Lower lobe of right lung (tissue), 2 donors: ENCODE measurements at regions not wholly inside any gene's neighbourhood (a gene's known extent, or its start where the extent isn't known, plus 50 kb on each side); places are given as distances from the start of the nearest gene placed in this dataset.

Experiments used
- ATAC-seq, 2 donors: fragments of 200-7000 bp; cut with Tn5 transposase; one replicate each; pipeline ENCODE4 v1.9.1; 2020 to 2022; ENCODE audit warnings: mild to moderate bottlenecking in 2 of 2, moderate library complexity in 2 of 2
- DNase-seq: peaks from one replicate; pipeline ENCODE4 v3.0.0-alpha.2; 2020
- H3K27ac ChIP-seq: fragments of 200-600 bp; one replicate; pipeline ENCODE4 v1.8.0; 2022
- H3K27me3 ChIP-seq: fragments of 200-600 bp; one replicate; pipeline ENCODE4 v1.8.0; 2022; ENCODE audit warnings: low read depth
- H3K36me3 ChIP-seq: fragments of 200-600 bp; one replicate; pipeline ENCODE4 v1.8.0; 2022; ENCODE audit warnings: mild to moderate bottlenecking
- H3K4me1 ChIP-seq: fragments of 200-600 bp; one replicate; pipeline ENCODE4 v1.8.0; 2022
- H3K4me3 ChIP-seq: fragments of 200-600 bp; one replicate; pipeline ENCODE4 v1.8.0; 2022; ENCODE audit warnings: mild to moderate bottlenecking
- H3K9me3 ChIP-seq: fragments of 200-600 bp; one replicate; pipeline ENCODE4 v1.8.0; 2022
- intact Hi-C: fragments of 100-400 bp; cut with DNase I; formaldehyde crosslinking; loops from one replicate; pipeline ENCODE4 v1.11.0; 2022
- TF ChIP-seq, protein P1 (sequence below): fragments of 200-600 bp; IDR thresholded peaks from one replicate; pipeline ENCODE4 v1.8.0; 2022; ENCODE audit warnings: antibody characterized with exemption, mild to moderate bottlenecking
- donor health status: DM: no; HTN: yes; CAD: no; lungs with severe emphysema.

DNA sequence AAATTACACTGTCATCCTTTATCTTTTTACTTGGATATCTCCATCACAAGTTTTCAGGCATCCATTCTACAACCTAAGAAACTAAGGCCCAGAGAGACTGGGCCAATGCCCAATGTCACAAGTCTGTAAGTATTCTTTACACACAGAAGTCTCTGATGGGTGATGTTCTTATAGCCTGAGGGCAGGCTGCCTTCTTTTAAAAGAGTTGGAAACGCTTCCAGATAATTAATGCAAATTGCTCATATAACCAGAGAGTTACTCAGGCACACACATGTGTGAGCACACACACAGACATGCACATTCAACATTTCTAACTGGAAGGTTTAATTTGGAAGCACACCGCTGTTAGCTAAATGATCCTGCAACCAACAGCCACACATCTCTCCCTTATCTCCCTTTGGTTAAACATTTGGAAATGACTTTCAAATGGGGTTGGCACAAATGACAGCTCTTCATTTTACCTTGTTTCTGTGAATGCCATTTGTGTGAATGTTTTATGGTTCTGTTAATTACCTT is 160.8 kb upstream of the TMPO start:
- no peaks in the 10 kb centered on the region for H3K36me3 ChIP-seq
- no peaks in the 10 kb centered on the region for H3K9me3 ChIP-seq
- no peak overlapping the region for H3K27ac ChIP-seq
- no peak for ATAC-seq
- intact Hi-C loops = no loop called here
- no peak overlapping the region for H3K4me3 ChIP-seq
- TF ChIP-seq, protein P1, sequence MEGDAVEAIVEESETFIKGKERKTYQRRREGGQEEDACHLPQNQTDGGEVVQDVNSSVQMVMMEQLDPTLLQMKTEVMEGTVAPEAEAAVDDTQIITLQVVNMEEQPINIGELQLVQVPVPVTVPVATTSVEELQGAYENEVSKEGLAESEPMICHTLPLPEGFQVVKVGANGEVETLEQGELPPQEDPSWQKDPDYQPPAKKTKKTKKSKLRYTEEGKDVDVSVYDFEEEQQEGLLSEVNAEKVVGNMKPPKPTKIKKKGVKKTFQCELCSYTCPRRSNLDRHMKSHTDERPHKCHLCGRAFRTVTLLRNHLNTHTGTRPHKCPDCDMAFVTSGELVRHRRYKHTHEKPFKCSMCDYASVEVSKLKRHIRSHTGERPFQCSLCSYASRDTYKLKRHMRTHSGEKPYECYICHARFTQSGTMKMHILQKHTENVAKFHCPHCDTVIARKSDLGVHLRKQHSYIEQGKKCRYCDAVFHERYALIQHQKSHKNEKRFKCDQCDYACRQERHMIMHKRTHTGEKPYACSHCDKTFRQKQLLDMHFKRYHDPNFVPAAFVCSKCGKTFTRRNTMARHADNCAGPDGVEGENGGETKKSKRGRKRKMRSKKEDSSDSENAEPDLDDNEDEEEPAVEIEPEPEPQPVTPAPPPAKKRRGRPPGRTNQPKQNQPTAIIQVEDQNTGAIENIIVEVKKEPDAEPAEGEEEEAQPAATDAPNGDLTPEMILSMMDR = no peak
- H3K4me1 ChIP-seq = no peaks in the 10 kb centered on the region
- no peak for DNase-seq
- H3K27me3 ChIP-seq = no peaks in the 10 kb centered on the region

DNA sequence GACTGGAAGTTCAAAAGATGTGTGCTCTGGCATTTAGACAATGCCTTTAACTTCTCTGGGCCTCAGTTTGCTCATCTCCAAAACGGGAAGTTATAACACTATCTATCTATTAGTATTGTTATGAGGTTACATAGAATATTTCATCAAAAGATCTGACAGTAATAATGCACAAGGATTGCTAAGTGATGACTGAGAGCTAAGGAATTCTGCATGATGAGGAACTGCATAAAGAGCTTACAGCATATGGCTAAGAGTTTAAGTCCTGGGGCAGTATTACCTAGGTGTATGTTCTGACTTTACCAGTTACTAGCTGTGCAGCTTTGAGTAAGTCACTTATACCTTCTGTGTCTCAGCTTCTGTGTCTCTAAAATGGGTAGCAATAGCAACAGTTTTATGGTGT is 160.1 kb upstream of the TMPO start:
- Histone ChIP-seq H3K27me3 (no peaks in the 10 kb centered on the region), H3K27ac (no peak overlapping the region), H3K4me1 (no peaks in the 10 kb centered on the region), H3K36me3 (no peaks in the 10 kb centered on the region), H3K9me3 (no peaks in the 10 kb centered on the region), H3K4me3 (no peak overlapping the region)
- ATAC-seq = no peak
- DNase-seq = no peak
- TF ChIP-seq, protein P1 = no peak
- intact Hi-C loops = no loop called here

DNA sequence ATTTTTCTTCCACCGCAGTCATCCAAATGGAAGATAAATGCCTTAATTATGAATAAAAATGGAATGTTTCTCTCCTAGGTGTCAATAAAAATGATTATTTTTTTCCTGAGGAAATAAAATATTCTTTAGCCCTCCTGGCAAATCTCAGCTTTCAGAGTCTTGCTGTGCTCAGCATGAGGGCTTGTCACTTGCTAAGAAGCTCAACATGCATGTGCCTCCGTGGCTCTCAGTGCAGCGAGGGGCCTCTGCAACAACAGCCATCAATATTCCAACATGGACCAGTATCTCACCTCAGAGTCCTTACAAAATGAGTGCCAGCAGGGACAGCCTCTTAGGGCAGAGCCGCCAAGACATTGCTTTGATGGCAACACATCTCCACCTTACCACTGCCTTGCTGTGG is 159.5 kb upstream of the TMPO start:
- intact Hi-C loops = no loop called here
- H3K4me1 ChIP-seq = no peaks in the 10 kb centered on the region
- no peak overlapping the region for H3K4me3 ChIP-seq
- ATAC-seq = no peak
- H3K9me3 ChIP-seq = no peaks in the 10 kb centered on the region
- DNase-seq = no peak
- peaks cover 1% of the 10 kb centered on the region for H3K27me3 ChIP-seq
- no peaks in the 10 kb centered on the region for H3K36me3 ChIP-seq
- no peak overlapping the region for H3K27ac ChIP-seq
- TF ChIP-seq, protein P1 = no peak

DNA sequence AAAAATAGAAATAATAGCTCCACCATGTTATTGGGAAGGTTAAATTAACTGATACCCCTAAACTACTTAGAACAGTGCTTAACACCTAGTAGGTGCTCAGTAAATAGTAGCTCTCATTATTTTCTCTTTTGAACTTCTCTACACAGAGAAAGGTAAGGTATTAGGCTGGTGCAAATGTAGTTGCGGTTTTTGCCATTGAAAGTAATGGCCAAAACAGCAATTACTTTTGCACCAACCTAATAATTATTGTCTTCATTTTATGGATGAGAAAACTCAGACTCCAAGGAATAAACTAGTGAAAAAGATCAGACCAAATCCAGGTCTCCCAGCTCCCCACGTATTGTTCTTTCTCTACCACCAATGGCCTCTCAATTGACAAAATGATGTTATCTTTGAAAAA is 157.2 kb upstream of the TMPO start:
- no peaks in the 10 kb centered on the region for H3K4me1 ChIP-seq
- H3K27me3 ChIP-seq = peaks cover 9% of the 10 kb centered on the region
- H3K9me3 ChIP-seq = no peaks in the 10 kb centered on the region
- ATAC-seq = no peak
- no peaks in the 10 kb centered on the region for H3K36me3 ChIP-seq
- no peak for DNase-seq
- no peak overlapping the region for H3K4me3 ChIP-seq
- intact Hi-C loops = no loop called here
- TF ChIP-seq, protein P1 = no peak
- no peak overlapping the region for H3K27ac ChIP-seq

DNA sequence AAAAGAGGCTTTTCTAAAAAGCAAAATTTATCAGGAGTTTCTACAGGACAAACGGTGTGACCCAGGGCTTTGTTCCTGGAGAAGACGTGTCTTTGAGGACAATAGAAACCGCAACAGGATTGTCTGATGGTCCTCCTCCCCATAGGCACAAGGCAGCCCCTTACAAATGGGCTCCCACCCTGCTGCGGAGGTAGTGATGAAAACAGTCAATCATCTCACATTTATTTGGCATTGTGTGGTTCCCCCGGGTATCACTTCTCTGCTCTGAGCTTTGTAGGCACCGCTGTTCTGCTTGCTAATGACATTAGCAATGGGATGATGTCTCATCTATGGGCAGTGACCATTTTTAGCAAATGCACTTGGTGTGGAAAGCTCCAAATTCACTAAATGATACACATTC is 155.5 kb upstream of the TMPO start:
- no peak overlapping the region for H3K4me3 ChIP-seq
- H3K4me1 ChIP-seq = no peaks in the 10 kb centered on the region
- no peak for DNase-seq
- no peaks in the 10 kb centered on the region for H3K9me3 ChIP-seq
- intact Hi-C loops = no loop called here
- H3K27me3 ChIP-seq = peaks cover 9% of the 10 kb centered on the region
- TF ChIP-seq, protein P1 = no peak
- no peaks in the 10 kb centered on the region for H3K36me3 ChIP-seq
- H3K27ac ChIP-seq = no peak overlapping the region
- no peak for ATAC-seq

DNA sequence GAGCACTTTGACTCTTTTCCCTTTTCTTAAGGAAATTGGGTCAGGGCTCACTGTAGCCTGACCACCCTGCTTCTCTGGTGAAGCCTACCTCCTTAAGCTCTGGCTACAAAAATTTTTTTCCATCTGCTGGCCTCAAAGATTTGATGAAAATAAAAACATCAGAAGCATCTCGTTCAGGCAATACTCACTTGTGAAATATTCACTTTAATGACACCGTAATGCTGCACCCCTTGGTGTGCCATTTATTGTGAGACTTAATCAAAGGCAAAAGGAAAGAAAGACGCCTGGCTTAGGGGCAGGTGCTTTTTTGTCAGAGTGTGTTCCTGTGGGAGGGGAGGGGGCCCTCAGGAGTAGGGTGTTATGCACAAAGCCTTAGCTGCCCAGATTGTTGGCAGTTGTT is 155.0 kb upstream of the TMPO start:
- ATAC-seq (no peak), DNase-seq (no peak)
- Histone ChIP-seq H3K4me1 (no peaks in the 10 kb centered on the region), H3K9me3 (no peaks in the 10 kb centered on the region), H3K4me3 (no peak overlapping the region), H3K36me3 (no peaks in the 10 kb centered on the region), H3K27ac (no peak overlapping the region), H3K27me3 (peaks cover 9% of the 10 kb centered on the region)
- intact Hi-C loops = no loop called here
- TF ChIP-seq, protein P1 = no peak
